ENCODE measurements at regions not wholly inside any gene's neighbourhood (a gene's known extent, or its start where the extent isn't known, plus 50 kb on each side); places are given as distances from the start of the nearest gene placed in this dataset.

- Histone ChIP-seq H3K9me3 (ENCODE audit: insufficient read depth, low read depth, low read length) (no peaks in the 10 kb centered on the region), H3K27ac (ENCODE audit: low read depth, low read length) (no peak overlapping the region), H2AK5ac (ENCODE audit: low read length) (peak overlapping the region; percentile 1), H2BK5ac (ENCODE audit: low read depth, low read length, poor library complexity) (no peak overlapping the region), H3K4me1 (ENCODE audit: control insufficient read depth in 1 of 2, insufficient read depth in 2 of 2, low read length in 2 of 2) (peaks cover 13 to 28% of the 10 kb centered on the region in 2 experiments), H3K18ac (ENCODE audit: low read length) (peak overlapping the region; percentile 72), H4K91ac (ENCODE audit: low read depth, low read length) (no peak overlapping the region), H3K23ac (ENCODE audit: low read length) (no peak overlapping the region), H2BK12ac (ENCODE audit: low read length) (peak overlapping the region; percentile 76), H3K27me3 (ENCODE audit: insufficient read depth, low read length) (no peaks in the 10 kb centered on the region), H2AFZ (ENCODE audit: insufficient read depth, low read length, poor library complexity) (no peak overlapping the region), H3K4me3 (ENCODE audit: low read depth, low read length) (no peak overlapping the region), H4K8ac (ENCODE audit: low read depth, low read length) (no peak overlapping the region), H3K4ac (ENCODE audit: low read depth, low read length) (no peak overlapping the region), H3K9ac (ENCODE audit: low read length) (no peak overlapping the region), H3K14ac (ENCODE audit: low read length) (no peak overlapping the region), H3K79me2 (ENCODE audit: control insufficient read depth, insufficient read depth, low read length, poor library complexity) (no peaks in the 10 kb centered on the region), H2BK120ac (ENCODE audit: insufficient read depth, low read length, poor library complexity) (peak overlapping the region; percentile 12), H3K4me2 (ENCODE audit: low read length) (no peak overlapping the region), H3K36me3 (ENCODE audit: control insufficient read depth in 1 of 2, insufficient read depth in 2 of 2, low read length in 2 of 2) (no peaks in the 10 kb centered on the region), H4K12ac (ENCODE audit: low read depth, low read length) (no peak overlapping the region), H3K79me1 (ENCODE audit: low read length) (peaks cover 14% of the 10 kb centered on the region)
- DNase-seq: peak in 1 of 2 donors; percentile 39
- WGBS (ENCODE audit: extremely low coverage, insufficient coverage, insufficient read length): no CpG with 5 or more reads among the region's 8 CpGs
Measured at GRCh38 chr1:56409112-56409691, 170.2 kb downstream of the PLPP3 start.

GRCh38 chr1:56406821-56407220, 172.5 kb downstream of the PLPP3 start:
- no peak overlapping the region for H3K14ac ChIP-seq (ENCODE audit: low read length)

GRCh38 chr1:56404561-56405030, 174.8 kb downstream of the PLPP3 start:
- H3K4me1 ChIP-seq (ENCODE audit: control insufficient read depth in 1 of 2, insufficient read depth in 2 of 2, low read length in 2 of 2): peaks cover 3 to 16% of the 10 kb centered on the region in 2 experiments
- H4K91ac ChIP-seq (ENCODE audit: low read depth, low read length): peak overlapping the region; percentile 32
- no peaks in the 10 kb centered on the region for H3K9me3 ChIP-seq (ENCODE audit: insufficient read depth, low read depth, low read length)
- H4K8ac ChIP-seq (ENCODE audit: low read depth, low read length): no peak overlapping the region
- no peak overlapping the region for H3K23ac ChIP-seq (ENCODE audit: low read length)
- no peak overlapping the region for H2BK5ac ChIP-seq (ENCODE audit: low read depth, low read length, poor library complexity)
- WGBS (ENCODE audit: extremely low coverage, insufficient coverage, insufficient read length): no CpG with 5 or more reads among the region's 7 CpGs
- no peak overlapping the region for H2BK12ac ChIP-seq (ENCODE audit: low read length)
- no peaks in the 10 kb centered on the region for H3K27me3 ChIP-seq (ENCODE audit: insufficient read depth, low read length)
- H2AK5ac ChIP-seq (ENCODE audit: low read length): no peak overlapping the region
- no peaks in the 10 kb centered on the region for H3K36me3 ChIP-seq (ENCODE audit: control insufficient read depth in 1 of 2, insufficient read depth in 2 of 2, low read length in 2 of 2)
- peaks cover 7% of the 10 kb centered on the region for H3K79me1 ChIP-seq (ENCODE audit: low read length)
- no peak overlapping the region for H3K14ac ChIP-seq (ENCODE audit: low read length)
- H3K4me3 ChIP-seq (ENCODE audit: low read depth, low read length): no peak overlapping the region
- no peak overlapping the region for H3K9ac ChIP-seq (ENCODE audit: low read length)
- no peaks in the 10 kb centered on the region for H3K79me2 ChIP-seq (ENCODE audit: control insufficient read depth, insufficient read depth, low read length, poor library complexity)
- no peak overlapping the region for H3K27ac ChIP-seq (ENCODE audit: low read depth, low read length)
- H2AFZ ChIP-seq (ENCODE audit: insufficient read depth, low read length, poor library complexity): no peak overlapping the region
- DNase-seq: no peak
- no peak overlapping the region for H4K12ac ChIP-seq (ENCODE audit: low read depth, low read length)
- H3K18ac ChIP-seq (ENCODE audit: low read length): no peak overlapping the region
- no peak overlapping the region for H3K4me2 ChIP-seq (ENCODE audit: low read length)
- no peak overlapping the region for H3K4ac ChIP-seq (ENCODE audit: low read depth, low read length)
- no peak overlapping the region for H2BK120ac ChIP-seq (ENCODE audit: insufficient read depth, low read length, poor library complexity)

More at GRCh38 chr1:56406821-56407220, 172.5 kb downstream of the PLPP3 start:
- Histone ChIP-seq H4K12ac (ENCODE audit: low read depth, low read length) (no peak overlapping the region), H3K27me3 (ENCODE audit: insufficient read depth, low read length) (no peaks in the 10 kb centered on the region), H3K79me1 (ENCODE audit: low read length) (peaks cover 14% of the 10 kb centered on the region), H2AK5ac (ENCODE audit: low read length) (no peak overlapping the region), H3K4me2 (ENCODE audit: low read length) (no peak overlapping the region), H2BK12ac (ENCODE audit: low read length) (peak overlapping the region; percentile 27), H3K9me3 (ENCODE audit: insufficient read depth, low read depth, low read length) (no peaks in the 10 kb centered on the region), H3K23ac (ENCODE audit: low read length) (no peak overlapping the region), H3K18ac (ENCODE audit: low read length) (no peak overlapping the region), H3K27ac (ENCODE audit: low read depth, low read length) (no peak overlapping the region), H2BK120ac (ENCODE audit: insufficient read depth, low read length, poor library complexity) (no peak overlapping the region), H3K79me2 (ENCODE audit: control insufficient read depth, insufficient read depth, low read length, poor library complexity) (no peaks in the 10 kb centered on the region), H3K4me3 (ENCODE audit: low read depth, low read length) (no peak overlapping the region), H3K9ac (ENCODE audit: low read length) (no peak overlapping the region), H4K91ac (ENCODE audit: low read depth, low read length) (peak overlapping the region; percentile 2), H3K36me3 (ENCODE audit: control insufficient read depth in 1 of 2, insufficient read depth in 2 of 2, low read length in 2 of 2) (no peaks in the 10 kb centered on the region), H3K4ac (ENCODE audit: low read depth, low read length) (no peak overlapping the region), H2AFZ (ENCODE audit: insufficient read depth, low read length, poor library complexity) (no peak overlapping the region), H4K8ac (ENCODE audit: low read depth, low read length) (no peak overlapping the region), H2BK5ac (ENCODE audit: low read depth, low read length, poor library complexity) (no peak overlapping the region), H3K4me1 (ENCODE audit: control insufficient read depth in 1 of 2, insufficient read depth in 2 of 2, low read length in 2 of 2) (peaks cover 5 to 22% of the 10 kb centered on the region in 2 experiments)
- WGBS (ENCODE audit: extremely low coverage, insufficient coverage, insufficient read length): no CpG with 5 or more reads among the region's 2 CpGs
- DNase-seq: no peak

GRCh38 chr1:56404066-56404465, 175.3 kb downstream of the PLPP3 start:
- Histone ChIP-seq H3K14ac (ENCODE audit: low read length) (no peak overlapping the region), H4K8ac (ENCODE audit: low read depth, low read length) (no peak overlapping the region), H3K9me3 (ENCODE audit: insufficient read depth, low read depth, low read length) (no peaks in the 10 kb centered on the region), H2BK12ac (ENCODE audit: low read length) (no peak overlapping the region), H3K4me1 (ENCODE audit: control insufficient read depth in 1 of 2, insufficient read depth in 2 of 2, low read length in 2 of 2) (peaks cover 3 to 12% of the 10 kb centered on the region in 2 experiments), H2BK120ac (ENCODE audit: insufficient read depth, low read length, poor library complexity) (peak overlapping the region; percentile 20), H3K4ac (ENCODE audit: low read depth, low read length) (no peak overlapping the region), H2BK5ac (ENCODE audit: low read depth, low read length, poor library complexity) (no peak overlapping the region), H2AK5ac (ENCODE audit: low read length) (no peak overlapping the region), H3K4me2 (ENCODE audit: low read length) (no peak overlapping the region), H3K79me2 (ENCODE audit: control insufficient read depth, insufficient read depth, low read length, poor library complexity) (no peaks in the 10 kb centered on the region), H3K9ac (ENCODE audit: low read length) (no peak overlapping the region), H3K18ac (ENCODE audit: low read length) (no peak overlapping the region), H3K23ac (ENCODE audit: low read length) (no peak overlapping the region), H4K91ac (ENCODE audit: low read depth, low read length) (no peak overlapping the region), H3K27ac (ENCODE audit: low read depth, low read length) (no peak overlapping the region), H3K4me3 (ENCODE audit: low read depth, low read length) (no peak overlapping the region), H3K79me1 (ENCODE audit: low read length) (peaks cover 5% of the 10 kb centered on the region), H4K12ac (ENCODE audit: low read depth, low read length) (no peak overlapping the region), H3K36me3 (ENCODE audit: control insufficient read depth in 1 of 2, insufficient read depth in 2 of 2, low read length in 2 of 2) (no peaks in the 10 kb centered on the region), H2AFZ (ENCODE audit: insufficient read depth, low read length, poor library complexity) (no peak overlapping the region), H3K27me3 (ENCODE audit: insufficient read depth, low read length) (no peaks in the 10 kb centered on the region)
- WGBS (ENCODE audit: extremely low coverage, insufficient coverage, insufficient read length): no CpG with 5 or more reads among the region's 4 CpGs
- DNase-seq: no peak

All from trophoblast cell (in vitro differentiated cells and primary cell).